Osteoblast (primary cell): ENCODE measurements at regions not wholly inside any gene's neighbourhood (a gene's known extent, or its start where the extent isn't known, plus 50 kb on each side); places are given as distances from the start of the nearest gene placed in this dataset.

Experiments
- DNase-seq: peaks from one replicate; pipeline ENCODE4 v3.0.0; 2011; ENCODE audit warnings: low spot score, mixed read lengths; ENCODE audit not compliant: insufficient read length; ENCODE audit errors: missing footprints
- H2AFZ ChIP-seq: 2 replicates; pipeline ENCODE4 v1.6.0; 2011; ENCODE audit warnings: mild to moderate bottlenecking, low read length
- H3K27ac ChIP-seq: 2 replicates; pipeline ENCODE4 v1.5.1; 2011; ENCODE audit warnings: mild to moderate bottlenecking, low read depth, low read length, moderate library complexity
- H3K27me3 ChIP-seq: 2 replicates; pipeline ENCODE4 v1.6.0; 2012; ENCODE audit warnings: mild to moderate bottlenecking, control low read depth, inconsistent platforms, low read length, moderate library complexity; ENCODE audit not compliant: insufficient read depth
- H3K36me3 ChIP-seq: 2 replicates; pipeline ENCODE4 v1.5.1; 2011; ENCODE audit warnings: mild to moderate bottlenecking, low read length, control low read depth, moderate library complexity; ENCODE audit not compliant: insufficient read depth
- H3K4me1 ChIP-seq: 2 replicates; pipeline ENCODE4 v1.5.1; 2011; ENCODE audit warnings: mild to moderate bottlenecking, low read length, control low read depth, moderate library complexity; ENCODE audit not compliant: insufficient read depth
- H3K4me2 ChIP-seq: 2 replicates; pipeline ENCODE4 v1.6.0; 2011; ENCODE audit warnings: mild to moderate bottlenecking, low read length; ENCODE audit not compliant: insufficient read depth
- H3K4me3 ChIP-seq: fragments of 200-600 bp; sonication (generic); 3 replicates; pipeline ENCODE4 v1.5.1; 2012; ENCODE audit warnings: mild to moderate bottlenecking, low read length, inconsistent platforms; ENCODE audit not compliant: insufficient read depth
- H3K79me2 ChIP-seq: 2 replicates; pipeline ENCODE4 v1.6.0; 2012; ENCODE audit warnings: mild to moderate bottlenecking, low read length, control low read depth, inconsistent platforms; ENCODE audit not compliant: insufficient read depth
- H3K9me3 ChIP-seq: 2 replicates; pipeline ENCODE4 v1.5.1; 2011; ENCODE audit warnings: low read depth, low read length, control low read depth
- H4K20me1 ChIP-seq: 2 replicates; pipeline ENCODE4 v1.6.0; 2012; ENCODE audit warnings: mild to moderate bottlenecking, low read length, control low read depth; ENCODE audit not compliant: insufficient read depth
- CTCF ChIP-seq: IDR thresholded peaks from 2 replicates; pipeline ENCODE4 v1.5.1; 2011; ENCODE audit warnings: mild to moderate bottlenecking, low read depth, low read length, moderate library complexity; ENCODE audit errors: extremely low read depth

DNA sequence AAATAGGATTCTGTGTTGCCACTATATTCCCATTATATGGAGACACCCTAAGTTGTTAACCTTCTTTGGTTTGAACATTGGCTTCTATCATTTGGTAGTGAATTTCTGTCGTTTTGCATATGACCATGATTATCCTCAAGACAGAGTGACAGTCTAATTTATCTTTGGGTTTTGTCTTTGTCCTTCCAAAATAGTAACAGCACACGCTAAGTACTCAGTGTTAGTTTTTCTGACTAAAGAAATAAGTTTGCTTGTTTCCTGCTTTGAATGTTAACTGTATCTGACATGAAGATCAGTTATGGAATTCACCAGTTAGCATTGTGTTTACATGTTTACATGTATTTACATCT, 352.5 kb upstream of the GRM7 start:
- no peaks in the 10 kb centered on the region for H3K36me3 ChIP-seq
- H3K4me2 ChIP-seq: no peak overlapping the region
- H3K4me3 ChIP-seq: no peak overlapping the region
- no peaks in the 10 kb centered on the region for H4K20me1 ChIP-seq
- H3K4me1 ChIP-seq: no peaks in the 10 kb centered on the region
- H3K79me2 ChIP-seq: no peaks in the 10 kb centered on the region
- peaks cover 2% of the 10 kb centered on the region for H3K9me3 ChIP-seq
- no peak for TF ChIP-seq CTCF
- no peak overlapping the region for H2AFZ ChIP-seq
- no peak overlapping the region for H3K27ac ChIP-seq
- no peaks in the 10 kb centered on the region for H3K27me3 ChIP-seq
- DNase-seq: no peak

- H3K27me3 ChIP-seq: no peaks in the 10 kb centered on the region
Observed at GRCh38 chr3:6509576-6509975, 351.3 kb upstream of the GRM7 start.

GRCh38 chr3:6510713-6511112, 350.2 kb upstream of the GRM7 start:
- peaks cover 2% of the 10 kb centered on the region for H3K9me3 ChIP-seq
- no peak overlapping the region for H3K4me2 ChIP-seq
- DNase-seq: no peak
- no peaks in the 10 kb centered on the region for H3K27me3 ChIP-seq
- H3K36me3 ChIP-seq: no peaks in the 10 kb centered on the region
- H3K27ac ChIP-seq: no peak overlapping the region
- H4K20me1 ChIP-seq: no peaks in the 10 kb centered on the region
- H3K4me3 ChIP-seq: no peak overlapping the region
- no peaks in the 10 kb centered on the region for H3K4me1 ChIP-seq
- no peaks in the 10 kb centered on the region for H3K79me2 ChIP-seq
- TF ChIP-seq CTCF: no peak
- no peak overlapping the region for H2AFZ ChIP-seq

More at GRCh38 chr3:6509576-6509975, 351.3 kb upstream of the GRM7 start:
- Histone ChIP-seq H2AFZ (no peak overlapping the region), H3K36me3 (no peaks in the 10 kb centered on the region), H3K4me3 (no peak overlapping the region), H3K4me1 (no peaks in the 10 kb centered on the region), H3K27ac (no peak overlapping the region), H3K4me2 (no peak overlapping the region), H4K20me1 (no peaks in the 10 kb centered on the region), H3K79me2 (no peaks in the 10 kb centered on the region), H3K9me3 (peaks cover 2% of the 10 kb centered on the region)
- DNase-seq: no peak
- no peak for TF ChIP-seq CTCF

DNA sequence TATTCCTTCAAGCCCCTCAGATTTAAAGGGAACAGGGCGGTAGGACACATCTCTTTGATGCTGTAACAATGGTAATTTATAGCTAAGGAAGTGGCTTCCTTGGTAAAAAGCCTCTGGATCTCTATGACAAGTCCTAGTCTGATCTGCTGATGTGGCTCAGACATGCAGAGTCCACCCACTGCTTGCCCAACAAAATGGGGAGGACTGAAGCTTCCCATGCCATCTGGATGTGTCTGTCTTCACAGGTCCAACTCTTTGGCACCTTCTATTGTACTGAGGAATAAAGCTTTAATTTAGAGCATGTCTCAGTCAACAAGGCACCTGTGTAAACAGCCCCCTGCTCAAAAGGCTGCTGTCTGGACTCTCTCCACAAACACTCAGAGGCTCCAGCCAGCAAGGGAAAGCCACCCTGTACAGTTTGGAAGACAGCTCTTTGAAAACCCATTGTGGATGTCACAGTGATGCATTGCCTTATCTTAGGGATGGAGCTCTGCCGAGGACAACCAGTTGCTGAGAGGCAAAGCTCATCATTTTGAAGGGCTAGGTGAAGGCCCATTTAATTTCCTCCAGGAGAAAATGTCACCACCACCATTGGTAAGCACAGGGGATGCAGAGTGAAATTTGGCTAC, 348.6 kb upstream of the GRM7 start:
- no peak overlapping the region for H3K4me2 ChIP-seq
- no peak for DNase-seq
- no peaks in the 10 kb centered on the region for H3K79me2 ChIP-seq
- peaks cover 2% of the 10 kb centered on the region for H3K9me3 ChIP-seq
- H3K27me3 ChIP-seq: no peaks in the 10 kb centered on the region
- no peak for TF ChIP-seq CTCF
- H4K20me1 ChIP-seq: no peaks in the 10 kb centered on the region
- no peaks in the 10 kb centered on the region for H3K36me3 ChIP-seq
- no peak overlapping the region for H2AFZ ChIP-seq
- no peaks in the 10 kb centered on the region for H3K4me1 ChIP-seq
- H3K27ac ChIP-seq: no peak overlapping the region
- no peak overlapping the region for H3K4me3 ChIP-seq
